ENCODE measurements at regions not wholly inside any gene's neighbourhood (a gene's known extent, or its start where the extent isn't known, plus 50 kb on each side); places are given as distances from the start of the nearest gene placed in this dataset.

DNA sequence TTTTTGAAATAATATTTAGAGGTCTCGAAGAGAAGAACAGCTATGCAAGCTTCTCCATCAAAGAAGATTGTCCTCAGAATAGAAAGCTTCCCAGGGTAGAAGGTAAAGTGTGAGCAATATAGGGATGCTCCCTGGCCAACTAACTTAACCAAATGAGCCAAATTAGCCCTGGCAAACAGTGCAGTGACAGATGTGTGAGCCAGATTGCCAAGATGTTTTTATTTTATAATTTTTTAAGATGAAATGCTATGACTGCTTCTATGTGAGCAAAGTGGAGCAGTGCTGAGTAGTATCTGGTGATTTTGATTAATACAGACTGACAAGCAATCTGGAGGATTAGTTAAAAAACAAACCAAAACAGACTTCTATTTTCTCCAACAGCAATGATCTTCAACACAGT lies 202.1 kb downstream of the NOVA1 start:
- DNase-seq (ENCODE audit: low spot score): no peak

- no peak for DNase-seq (ENCODE audit: low spot score)
Observed at GRCh38 chr14:26394150-26394810, 203.6 kb downstream of the NOVA1 start.

GRCh38 chr14:26392498-26392897 lies 205.3 kb downstream of the NOVA1 start:
- no peak for DNase-seq (ENCODE audit: low spot score)

- no peak for DNase-seq (ENCODE audit: low spot score)
Observed at GRCh38 chr14:26389646-26390508, 208.0 kb downstream of the NOVA1 start.

DNA sequence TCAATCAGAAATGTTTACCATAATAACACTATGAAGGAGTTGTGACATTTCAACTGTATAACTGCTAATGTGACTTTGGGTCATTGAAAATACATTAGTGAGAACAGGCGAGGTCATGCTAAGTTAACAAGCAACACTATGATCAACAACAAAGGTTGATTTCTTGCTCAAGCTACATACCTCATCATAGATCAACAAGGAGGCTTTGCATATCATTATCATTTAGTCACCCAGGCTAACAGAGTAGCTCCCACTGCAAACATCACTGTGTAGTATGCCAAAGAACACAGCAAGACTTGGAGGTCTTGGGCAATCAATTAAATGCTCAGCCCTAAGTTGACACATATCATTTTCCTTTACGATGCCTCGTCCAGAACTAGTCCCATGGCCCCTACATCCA lies 212.5 kb downstream of the NOVA1 start:
- no peak for DNase-seq (ENCODE audit: low spot score)

- DNase-seq (ENCODE audit: low spot score): no peak
Observed at GRCh38 chr14:26382901-26383685, 214.7 kb downstream of the NOVA1 start.

DNA sequence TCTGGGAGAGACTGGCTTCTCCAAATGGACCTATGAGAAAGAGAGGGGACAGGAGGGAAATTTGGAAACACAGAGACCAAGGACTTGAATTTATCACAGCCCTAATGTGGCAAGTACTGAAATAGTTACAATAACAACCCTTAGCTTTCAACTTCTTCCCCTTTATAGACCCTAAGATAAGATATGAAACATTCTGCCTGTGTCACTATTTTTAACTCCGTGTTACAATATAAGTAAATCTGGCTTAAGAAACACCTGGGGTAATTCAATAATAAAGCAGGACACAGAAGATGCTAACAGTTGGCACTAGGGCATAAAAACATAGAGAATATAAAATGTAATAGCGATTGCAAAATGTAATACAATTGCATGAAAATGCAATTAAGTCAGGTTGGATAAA lies 216.4 kb downstream of the NOVA1 start:
- DNase-seq (ENCODE audit: low spot score): no peak

- no peak for DNase-seq (ENCODE audit: low spot score)
Observed at GRCh38 chr14:26380637-26381036, 217.2 kb downstream of the NOVA1 start.

DNA sequence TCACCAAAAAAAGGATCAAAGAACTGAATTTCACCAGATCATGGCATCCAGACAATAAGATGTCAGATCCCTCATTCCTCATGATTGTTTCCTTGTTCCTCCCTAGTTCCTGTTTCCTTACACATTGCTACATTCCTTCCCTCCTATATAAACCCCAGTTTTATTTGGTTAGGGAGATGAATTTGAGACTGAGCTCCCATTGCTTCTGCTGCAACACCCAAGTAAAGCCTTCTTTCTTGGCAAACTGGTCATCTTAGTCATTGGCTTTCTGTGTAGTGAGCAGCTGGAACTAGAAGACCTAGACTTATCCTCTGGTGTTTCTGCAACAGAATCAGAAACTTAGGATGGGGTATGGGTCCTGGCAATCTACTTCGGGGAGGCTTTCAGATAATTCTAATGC lies 217.9 kb downstream of the NOVA1 start:
- no peak for DNase-seq (ENCODE audit: low spot score)

DNA sequence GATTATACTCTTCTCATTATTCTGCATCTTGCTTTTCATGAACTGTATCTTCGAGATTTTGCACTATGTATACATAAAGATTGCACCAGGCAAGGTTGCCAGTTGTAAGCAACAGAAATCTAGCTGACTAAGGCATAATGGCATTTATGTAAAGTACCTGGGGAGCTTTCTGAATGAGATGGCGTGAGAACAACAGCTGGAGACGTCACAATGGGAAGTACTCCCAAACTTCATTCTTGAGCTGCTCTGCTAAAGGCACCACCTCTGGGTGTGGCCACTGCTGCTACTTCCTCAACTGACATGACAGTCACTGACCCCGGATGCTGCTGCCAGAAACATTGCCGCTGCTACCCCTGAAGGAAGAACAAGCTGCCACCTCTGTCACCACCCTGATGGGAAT lies 220.7 kb downstream of the NOVA1 start:
- no peak for DNase-seq (ENCODE audit: low spot score)

GRCh38 chr14:26370115-26370514 lies 227.7 kb downstream of the NOVA1 start:
- DNase-seq (ENCODE audit: low spot score): no peak

DNA sequence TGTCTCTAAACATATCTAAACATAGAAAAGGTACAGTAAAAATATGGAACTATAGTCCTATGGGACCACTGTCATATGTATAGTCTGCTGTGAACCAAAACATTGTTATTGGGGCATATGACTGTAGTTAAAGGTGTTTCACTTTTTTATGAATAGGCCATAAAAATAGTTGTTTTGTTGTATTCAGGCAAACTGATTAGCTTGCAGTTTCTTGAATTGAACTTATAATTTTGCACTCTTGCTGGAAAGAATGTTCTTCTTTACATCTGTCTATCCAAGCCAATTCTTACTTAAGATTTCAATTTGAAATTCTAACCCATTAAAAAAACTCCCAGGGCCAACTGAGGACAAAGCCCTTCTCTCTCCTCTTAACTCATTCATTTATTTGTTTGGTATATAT lies 234.1 kb downstream of the NOVA1 start:
- DNase-seq (ENCODE audit: low spot score): no peak

GRCh38 chr14:26344596-26344995 lies 253.2 kb downstream of the NOVA1 start:
- no peak for DNase-seq (ENCODE audit: low spot score)

GRCh38 chr14:26339381-26339780 lies 258.5 kb downstream of the NOVA1 start:
- DNase-seq (ENCODE audit: low spot score): no peak

GRCh38 chr14:26338231-26338630 lies 259.6 kb downstream of the NOVA1 start:
- no peak for DNase-seq (ENCODE audit: low spot score)

- DNase-seq (ENCODE audit: low spot score): no peak
Observed at GRCh38 chr14:26334288-26334687, 263.5 kb downstream of the NOVA1 start.

GRCh38 chr14:26332966-26333365 lies 264.9 kb downstream of the NOVA1 start:
- no peak for DNase-seq (ENCODE audit: low spot score)

DNA sequence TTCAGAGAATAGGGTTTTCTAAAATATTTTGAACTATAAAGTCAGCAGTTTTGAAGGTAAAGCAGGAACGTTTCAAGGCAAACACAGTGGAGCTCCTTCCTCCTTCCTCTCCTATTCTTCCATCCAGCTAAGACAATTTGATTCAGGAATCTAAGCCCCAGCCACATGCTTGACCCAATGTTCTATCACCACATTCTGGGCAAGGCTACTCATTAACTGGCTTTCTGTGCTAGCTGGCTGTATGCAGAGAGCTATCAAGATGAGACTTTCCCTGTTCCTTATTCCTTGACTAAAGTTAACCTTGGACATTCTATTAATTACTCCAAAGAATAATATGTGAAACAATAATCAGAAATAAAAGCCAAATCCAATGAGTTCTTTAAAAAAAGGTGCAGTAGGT lies 266.9 kb downstream of the NOVA1 start:
- no peak for DNase-seq (ENCODE audit: low spot score)

DNA sequence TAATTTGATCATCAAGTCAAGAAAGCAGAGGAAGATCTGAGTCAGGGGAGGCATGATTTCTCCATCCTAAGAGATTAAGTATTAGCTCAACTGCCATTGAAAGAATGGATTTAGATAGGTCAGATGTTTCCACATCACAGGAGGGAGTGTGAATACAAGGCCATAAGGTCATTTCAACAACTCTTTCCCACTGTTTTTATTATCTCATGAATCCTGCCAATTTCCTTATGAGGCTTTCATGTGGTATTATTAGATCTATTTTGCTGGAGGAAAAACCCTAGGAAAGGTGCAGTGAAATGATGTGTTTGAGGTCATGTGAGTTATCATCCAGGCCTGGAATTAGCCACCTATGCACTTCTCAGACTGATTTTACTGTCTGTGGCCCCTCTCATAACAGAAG lies 269.0 kb downstream of the NOVA1 start:
- DNase-seq (ENCODE audit: low spot score): no peak

- no peak for DNase-seq (ENCODE audit: low spot score)
Observed at GRCh38 chr14:26323869-26324268, 274.0 kb downstream of the NOVA1 start.

DNA sequence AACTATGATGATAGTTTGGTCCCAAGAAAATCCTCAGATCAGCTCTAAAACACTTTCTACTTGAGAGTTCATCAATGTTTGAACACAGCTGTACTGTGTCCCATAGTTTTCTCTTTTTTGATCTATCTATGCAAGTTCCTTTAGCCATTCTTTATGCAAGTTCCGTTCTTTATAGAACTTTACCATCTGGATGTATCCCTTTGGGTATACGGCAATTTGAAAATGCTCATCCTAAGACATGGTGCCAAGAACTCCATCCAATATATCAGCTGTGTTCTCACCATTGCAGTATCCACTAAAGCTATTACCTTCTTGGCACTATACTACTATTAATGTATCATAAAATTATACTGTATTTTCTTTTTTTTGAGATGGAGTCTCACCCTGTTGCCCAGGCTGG lies 276.9 kb downstream of the NOVA1 start:
- DNase-seq (ENCODE audit: low spot score): no peak

- DNase-seq (ENCODE audit: low spot score): no peak
Observed at GRCh38 chr14:26319139-26319864, 278.5 kb downstream of the NOVA1 start.

Data from ureter (tissue), 1 donor.